NCI-H1417 (cell line): ENCODE measurements at regions not wholly inside any gene's neighbourhood (a gene's known extent, or its start where the extent isn't known, plus 50 kb on each side); places are given as distances from the start of the nearest gene placed in this dataset.

Experiments
- DNase-seq, 3 experiments: peaks; one replicate each; lab custom pipeline; 2025; lab: John Stamatoyannopoulos, UW

DNA sequence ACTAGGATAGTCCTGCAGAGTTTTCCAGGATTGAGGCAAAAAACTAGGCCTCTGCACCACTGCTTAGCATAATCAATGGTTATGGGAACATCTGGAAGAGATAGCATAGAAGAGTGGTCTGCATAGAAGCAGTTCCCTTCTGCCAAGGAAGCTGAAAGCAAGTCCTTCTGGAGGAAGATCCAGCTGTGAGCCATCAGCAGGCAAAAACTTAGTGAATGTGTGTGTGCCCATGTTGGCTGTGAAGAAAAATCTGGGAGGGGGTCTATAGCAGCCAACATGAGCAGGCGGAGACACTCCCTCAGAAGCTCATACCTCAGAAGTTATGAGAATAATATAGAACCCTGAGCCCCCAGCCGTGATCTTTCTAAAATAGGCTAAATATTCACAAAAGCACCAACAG, 228.1 kb upstream of the STEAP1 start:
- no peak for DNase-seq

DNA sequence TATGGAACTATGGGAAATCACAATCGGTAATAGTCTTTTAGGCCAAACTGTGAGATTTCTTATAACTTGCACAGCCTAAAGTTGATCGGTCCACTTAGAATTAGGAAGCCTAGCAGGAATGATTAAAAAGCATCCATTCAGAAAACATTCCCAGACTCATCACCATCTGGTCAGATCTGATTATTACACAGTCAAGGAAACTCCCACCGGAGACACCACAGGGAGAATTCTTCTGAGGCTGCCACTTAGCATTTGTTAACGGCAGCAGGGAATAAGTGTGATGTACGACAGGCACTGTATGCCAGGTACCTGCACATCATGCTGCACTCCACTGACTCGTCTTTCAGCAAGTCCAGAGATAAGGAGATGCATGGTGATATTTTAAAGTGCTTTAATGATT, 227.6 kb upstream of the STEAP1 start:
- no peak for DNase-seq

GRCh38 chr7:89927762-89928161, 226.5 kb upstream of the STEAP1 start:
- DNase-seq = no peak

GRCh38 chr7:89928451-89928850, 225.8 kb upstream of the STEAP1 start:
- no peak for DNase-seq

- no peak for DNase-seq
Observed at GRCh38 chr7:89934101-89934500, 220.2 kb upstream of the STEAP1 start.

DNA sequence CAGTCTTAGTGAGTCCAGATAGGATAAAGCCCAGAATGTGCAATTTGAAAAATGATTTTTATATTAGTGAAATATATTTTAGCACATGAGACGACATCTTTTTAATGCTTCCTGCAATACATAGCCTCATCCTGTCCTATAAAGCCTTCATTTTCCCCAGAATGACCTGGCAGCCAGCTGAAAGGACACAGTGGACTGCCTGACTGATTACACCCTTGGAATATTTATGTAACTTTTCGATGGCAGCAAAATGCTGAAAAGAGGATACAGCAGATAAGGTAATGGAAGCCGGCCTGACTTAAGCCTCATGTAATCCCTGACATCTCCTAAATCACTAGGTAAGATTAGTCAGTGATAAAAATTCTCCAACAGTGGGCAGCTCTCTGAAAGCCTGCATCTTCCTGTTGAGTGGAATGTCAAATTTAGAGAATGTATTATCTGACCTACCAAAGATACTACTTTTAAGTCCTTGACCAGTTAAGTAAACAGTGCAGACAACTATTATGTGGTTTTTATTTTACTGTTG, 210.7 kb upstream of the STEAP1 start:
- DNase-seq = no peak

DNA sequence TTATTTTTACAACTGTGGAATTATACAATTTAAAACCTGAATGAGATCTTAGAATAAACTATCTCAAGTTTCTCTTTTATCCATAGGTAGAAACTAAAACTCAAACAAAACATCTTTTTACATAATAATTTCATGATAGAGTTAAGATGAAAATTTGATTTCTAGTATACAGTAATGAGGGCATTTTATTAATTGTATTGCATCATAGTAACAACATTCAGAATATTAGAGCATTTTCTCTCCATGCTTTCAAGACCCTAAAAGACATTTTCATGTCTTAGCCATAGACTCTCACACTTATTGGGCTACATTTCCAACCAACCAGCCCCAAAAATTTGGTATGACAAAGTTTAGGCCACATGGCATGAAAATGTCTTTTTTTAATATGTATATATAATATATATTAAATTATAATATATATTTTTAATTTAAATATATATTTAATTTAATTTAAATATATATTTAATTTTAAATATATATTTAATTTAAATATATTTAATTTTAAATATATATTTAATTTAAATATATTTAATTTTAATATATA, 195.7 kb upstream of the STEAP1 start:
- DNase-seq = no peak

- peak in 1 of 3 experiments; percentile 22 for DNase-seq
Observed at GRCh38 chr7:89966067-89966664, 188.1 kb upstream of the STEAP1 start.

GRCh38 chr7:89975577-89975976, 178.7 kb upstream of the STEAP1 start:
- DNase-seq = no peak

DNA sequence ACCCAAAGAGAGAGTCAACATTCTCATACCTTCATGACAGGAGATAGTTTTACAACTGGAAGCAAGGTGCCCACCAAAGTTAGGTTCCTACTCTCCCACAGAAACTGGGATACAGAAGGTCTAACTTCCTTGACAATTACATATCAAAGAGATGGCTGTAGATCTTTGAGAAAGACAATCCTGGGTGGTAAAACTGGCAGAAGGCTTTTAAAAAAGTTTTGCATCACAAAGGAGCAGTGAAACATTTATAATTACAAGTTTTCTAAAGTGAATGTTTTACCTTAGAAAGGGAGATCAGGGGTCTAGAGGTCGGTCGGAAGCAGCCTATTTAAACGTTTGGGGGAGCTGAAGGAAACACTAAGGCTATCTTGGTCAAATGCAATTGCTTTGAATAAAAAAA, 166.6 kb upstream of the STEAP1 start:
- DNase-seq = no peak

- DNase-seq = no peak
Observed at GRCh38 chr7:89988074-89988473, 166.2 kb upstream of the STEAP1 start.

DNA sequence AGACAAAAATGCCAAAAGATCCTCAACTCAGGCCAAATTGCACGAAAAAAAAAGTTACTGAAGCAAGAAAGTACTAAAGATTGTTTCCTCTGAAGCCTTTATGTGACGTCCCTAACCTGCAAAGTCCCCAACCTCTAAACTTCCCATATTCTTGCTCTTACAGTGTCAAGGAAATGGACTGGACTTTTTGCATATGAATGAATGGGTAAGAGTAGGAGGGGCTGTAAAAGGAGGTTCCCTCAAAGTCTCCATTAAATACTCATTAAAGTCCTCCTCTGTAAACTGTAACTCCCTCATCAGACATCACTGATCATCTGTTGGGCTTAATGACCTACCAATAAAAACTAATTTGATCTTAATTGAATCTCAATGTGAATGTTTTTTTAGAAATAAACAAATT, 164.8 kb upstream of the STEAP1 start:
- no peak for DNase-seq

- no peak for DNase-seq
Observed at GRCh38 chr7:89994483-89994882, 159.8 kb upstream of the STEAP1 start.

DNA sequence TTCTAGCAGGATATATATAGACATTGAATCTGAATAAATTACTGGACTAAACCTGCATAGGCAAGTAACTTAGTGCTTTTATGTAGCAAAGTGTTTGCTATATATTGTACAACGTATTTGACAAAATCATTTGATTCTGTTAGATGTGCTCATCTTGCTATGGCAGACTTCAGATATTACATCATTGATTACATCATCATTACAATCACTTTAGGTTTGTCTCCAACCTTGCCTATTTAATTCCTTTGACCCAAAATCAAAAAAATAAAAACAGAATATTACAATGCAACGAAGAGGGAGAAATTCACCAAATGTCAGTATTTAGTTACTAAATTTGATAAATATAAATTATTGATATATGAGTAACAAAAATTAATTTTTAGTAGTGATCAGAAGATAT, 155.7 kb upstream of the STEAP1 start:
- DNase-seq = no peak

DNA sequence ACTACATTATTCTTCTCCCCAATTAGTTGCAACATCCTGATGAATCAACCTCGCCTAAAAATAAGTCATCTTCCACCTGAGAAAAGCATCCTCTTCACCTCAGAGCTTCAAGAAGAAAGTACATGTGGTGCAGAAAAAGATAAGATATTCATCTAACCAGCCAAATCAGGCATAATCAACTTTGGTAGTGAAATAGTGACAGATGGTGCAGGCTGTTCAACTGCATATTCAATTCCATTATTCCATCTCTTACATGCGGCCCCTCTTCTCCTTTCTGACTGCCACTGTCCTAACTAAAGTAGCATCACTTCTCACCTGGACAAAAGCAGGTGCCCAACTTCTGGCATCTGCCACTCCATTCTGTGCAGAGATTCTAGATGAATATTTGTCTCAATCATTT, 148.4 kb upstream of the STEAP1 start:
- DNase-seq = no peak

GRCh38 chr7:90007001-90007654, 147.1 kb upstream of the STEAP1 start:
- DNase-seq = no peak

GRCh38 chr7:90007831-90008230, 146.4 kb upstream of the STEAP1 start:
- no peak for DNase-seq

- no peak for DNase-seq
Observed at GRCh38 chr7:90022213-90022612, 132.1 kb upstream of the STEAP1 start.

- no peak for DNase-seq
Observed at GRCh38 chr7:90025771-90026170, 128.5 kb upstream of the STEAP1 start.

DNA sequence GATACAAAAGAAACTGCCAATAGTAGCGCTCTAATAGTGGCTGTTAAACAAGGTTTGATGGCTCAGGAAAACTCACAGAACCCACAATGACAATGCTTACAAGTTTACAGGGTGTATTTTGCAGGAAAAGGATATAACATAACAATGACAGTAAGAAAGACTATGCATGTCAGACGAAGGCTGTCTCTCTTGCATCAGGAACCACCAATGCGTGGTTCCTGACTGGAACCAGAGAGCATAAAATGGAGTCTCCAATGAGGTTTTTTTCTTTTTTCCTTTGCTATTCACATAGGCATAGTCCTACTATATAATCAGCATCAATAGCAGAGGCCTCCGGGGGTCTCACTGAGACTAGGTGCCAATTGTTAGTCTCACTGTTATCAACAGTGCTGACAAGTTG, 120.4 kb upstream of the STEAP1 start:
- no peak for DNase-seq

DNA sequence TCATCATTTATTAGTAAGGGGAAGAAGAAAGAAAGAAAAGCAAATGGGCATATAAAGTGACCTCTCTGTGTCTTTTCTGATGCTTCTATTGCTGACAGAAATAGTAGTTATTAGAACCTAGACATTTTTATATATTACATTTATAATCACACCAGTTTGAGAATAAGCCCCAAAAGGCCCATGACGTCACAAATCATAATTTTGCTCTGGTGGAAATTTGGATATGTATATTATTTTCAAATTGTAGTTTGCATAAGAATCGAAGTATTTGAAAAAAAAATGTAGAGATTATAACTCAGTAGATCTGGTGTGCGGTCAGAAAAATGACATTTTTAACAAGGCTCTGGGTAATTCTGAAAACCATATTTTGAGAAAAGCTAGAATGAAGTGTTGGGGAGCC, 101.2 kb upstream of the STEAP1 start:
- DNase-seq = no peak

- DNase-seq = peak in 1 of 3 experiments; percentile 32
Observed at GRCh38 chr7:90061077-90061476, 93.2 kb upstream of the STEAP1 start.

- DNase-seq = no peak
Observed at GRCh38 chr7:90064370-90064769, 89.9 kb upstream of the STEAP1 start.

DNA sequence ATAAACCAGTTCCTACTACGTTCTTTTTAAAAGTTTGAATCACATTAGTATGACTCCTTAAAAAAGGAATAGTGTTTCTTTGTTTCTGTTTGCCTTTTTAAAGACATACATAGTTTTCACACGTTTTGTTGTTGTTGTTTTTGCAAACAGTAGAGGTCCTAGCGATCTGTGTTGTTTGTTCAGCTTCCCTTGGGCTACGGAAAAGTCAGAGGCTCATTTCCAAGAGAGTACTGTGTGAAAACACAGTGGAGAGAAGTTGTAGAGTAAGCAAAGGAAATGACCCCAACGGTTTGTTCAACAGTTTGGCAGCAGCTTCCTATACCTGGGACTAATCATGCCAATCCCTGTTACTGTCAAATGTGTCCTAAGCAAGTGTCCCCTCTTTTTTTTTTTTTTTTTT, 87.1 kb upstream of the STEAP1 start:
- no peak for DNase-seq
